Body of pancreas (tissue), 4 donors: ENCODE measurements at regions not wholly inside any gene's neighbourhood (a gene's known extent, or its start where the extent isn't known, plus 50 kb on each side); places are given as distances from the start of the nearest gene placed in this dataset.

Experiments used
- ATAC-seq: fragments of 150-250 bp; one replicate; pipeline ENCODE4 v1.9.1; 2016
- DNase-seq, 4 donors: peaks; one replicate each; pipeline ENCODE4 v3.0.0-alpha.2; 2019
- H3K27ac ChIP-seq, 4 donors: fragments of 200-600 bp; sonication (generic); 1 replicate in 3 of 4; 2 replicates in 1 of 4; pipeline versions ENCODE4 v1.5.1 to v1.6.1; 2016 to 2019; ENCODE audit warnings: mild to moderate bottlenecking in 1 of 4, mixed read lengths in 1 of 4, moderate library complexity in 1 of 4
- H3K27me3 ChIP-seq, 2 donors: fragments of 200-600 bp; sonication (generic); one replicate each; pipeline ENCODE4 v1.6.0; 2016; ENCODE audit warnings: mild to moderate bottlenecking in 1 of 2
- H3K36me3 ChIP-seq, 2 donors: fragments of 200-600 bp; sonication (generic); replicated peaks in 1 of 2; 2 replicates each; pipeline ENCODE4 v1.5.1; 2016; ENCODE audit warnings: low read depth in 2 of 2; ENCODE audit not compliant: insufficient read depth in 1 of 2
- H3K4me1 ChIP-seq: fragments of 200-600 bp; sonication (generic); one replicate; pipeline ENCODE4 v1.6.0; 2016
- H3K4me3 ChIP-seq, 2 donors: fragments of 200-600 bp; sonication (generic); 1 replicate in 1 of 2; 2 replicates in 1 of 2; pipeline ENCODE4 v1.5.1; 2016 to 2019
- H3K9me3 ChIP-seq, 3 donors: fragments of 200-600 bp; sonication (generic); 1 replicate in 2 of 3; 2 replicates in 1 of 3; pipeline ENCODE4 v1.5.1; 2016
- POLR2A ChIP-seq, 3 donors: fragments of 450-650 bp; IDR thresholded peaks; one replicate each; pipeline ENCODE4 v1.6.1; 2016; ENCODE audit warnings: antibody characterized with exemption in 3 of 3, mild to moderate bottlenecking in 2 of 3
- WGBS, 2 donors: methylation state at CpG; one replicate each; pipeline ENCODE4 v1.1.5; 2017; 5-methylcytosine and 5-hydroxymethylcytosine counted together
- intact Hi-C: fragments of 100-400 bp; cut with DNase I; formaldehyde crosslinking; loops from one replicate; pipeline ENCODE4 v1.15.1; 2023
- TF ChIP-seq, protein P1 (sequence below), 7 experiments: fragments of 450-650 bp in 4 of 7; fragments of 200-600 bp in 3 of 7; sonication (generic) in 3 of 7; IDR thresholded peaks; one replicate each; pipeline ENCODE4 v1.5.1; 2016 to 2019; ENCODE audit warnings: antibody characterized with exemption in 7 of 7

DNA sequence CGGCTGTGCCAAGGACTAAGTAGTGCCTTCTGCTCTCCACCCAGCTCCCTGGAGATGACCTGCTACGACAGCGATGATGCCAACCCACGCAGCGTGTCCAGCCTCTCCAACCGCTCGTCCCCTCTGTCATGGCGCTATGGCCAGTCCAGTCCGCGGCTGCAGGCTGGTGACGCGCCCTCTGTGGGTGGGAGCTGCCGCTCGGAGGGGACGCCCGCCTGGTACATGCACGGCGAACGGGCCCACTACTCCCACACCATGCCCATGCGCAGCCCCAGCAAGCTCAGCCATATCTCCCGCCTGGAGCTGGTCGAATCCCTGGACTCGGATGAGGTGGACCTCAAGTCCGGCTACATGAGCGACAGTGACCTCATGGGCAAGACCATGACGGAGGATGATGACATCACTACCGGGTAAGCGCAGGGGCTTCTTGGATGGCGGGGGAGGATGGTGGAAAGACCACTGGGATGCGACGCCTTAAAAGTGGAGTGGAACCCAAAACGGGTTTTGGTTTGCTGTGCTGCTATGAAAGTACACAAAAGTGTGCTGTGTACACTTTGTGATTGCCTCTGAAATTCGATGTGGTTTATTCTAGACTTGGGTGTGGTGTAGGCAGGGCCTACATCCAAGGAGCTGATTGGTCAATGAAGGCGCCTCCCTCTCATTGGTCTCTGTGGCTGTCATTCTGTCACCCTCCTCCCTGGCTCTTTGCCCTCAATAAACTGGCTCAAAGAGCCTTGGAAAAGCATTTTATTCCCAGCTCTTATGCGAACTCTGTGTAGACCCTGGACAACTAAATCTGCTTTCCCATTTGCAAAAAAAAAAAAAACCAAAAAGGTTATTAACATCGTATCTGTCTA lies 110.4 kb upstream of the IPO9 start:
- TF ChIP-seq POLR2A (IDR thresholded peaks at IDR 0.05) = no peak
- TF ChIP-seq, protein P1, sequence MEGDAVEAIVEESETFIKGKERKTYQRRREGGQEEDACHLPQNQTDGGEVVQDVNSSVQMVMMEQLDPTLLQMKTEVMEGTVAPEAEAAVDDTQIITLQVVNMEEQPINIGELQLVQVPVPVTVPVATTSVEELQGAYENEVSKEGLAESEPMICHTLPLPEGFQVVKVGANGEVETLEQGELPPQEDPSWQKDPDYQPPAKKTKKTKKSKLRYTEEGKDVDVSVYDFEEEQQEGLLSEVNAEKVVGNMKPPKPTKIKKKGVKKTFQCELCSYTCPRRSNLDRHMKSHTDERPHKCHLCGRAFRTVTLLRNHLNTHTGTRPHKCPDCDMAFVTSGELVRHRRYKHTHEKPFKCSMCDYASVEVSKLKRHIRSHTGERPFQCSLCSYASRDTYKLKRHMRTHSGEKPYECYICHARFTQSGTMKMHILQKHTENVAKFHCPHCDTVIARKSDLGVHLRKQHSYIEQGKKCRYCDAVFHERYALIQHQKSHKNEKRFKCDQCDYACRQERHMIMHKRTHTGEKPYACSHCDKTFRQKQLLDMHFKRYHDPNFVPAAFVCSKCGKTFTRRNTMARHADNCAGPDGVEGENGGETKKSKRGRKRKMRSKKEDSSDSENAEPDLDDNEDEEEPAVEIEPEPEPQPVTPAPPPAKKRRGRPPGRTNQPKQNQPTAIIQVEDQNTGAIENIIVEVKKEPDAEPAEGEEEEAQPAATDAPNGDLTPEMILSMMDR (IDR thresholded peaks at IDR 0.05) = no peak
- intact Hi-C loops = no loop called here
- DNase-seq (peak in 1 of 4 donors; percentile 14), ATAC-seq (no peak)
- WGBS, 2 donors = 91 to 94% methylated on average over 15 to 36 of the region's 36 CpGs
- Histone ChIP-seq H3K4me1 (peaks cover 28% of the 10 kb centered on the region), H3K4me3 (no peak overlapping the region), H3K9me3 (no peaks in the 10 kb centered on the region), H3K27me3 (no peaks in the 10 kb centered on the region), H3K36me3 (no peaks in the 10 kb centered on the region), H3K27ac (no peak overlapping the region)

DNA sequence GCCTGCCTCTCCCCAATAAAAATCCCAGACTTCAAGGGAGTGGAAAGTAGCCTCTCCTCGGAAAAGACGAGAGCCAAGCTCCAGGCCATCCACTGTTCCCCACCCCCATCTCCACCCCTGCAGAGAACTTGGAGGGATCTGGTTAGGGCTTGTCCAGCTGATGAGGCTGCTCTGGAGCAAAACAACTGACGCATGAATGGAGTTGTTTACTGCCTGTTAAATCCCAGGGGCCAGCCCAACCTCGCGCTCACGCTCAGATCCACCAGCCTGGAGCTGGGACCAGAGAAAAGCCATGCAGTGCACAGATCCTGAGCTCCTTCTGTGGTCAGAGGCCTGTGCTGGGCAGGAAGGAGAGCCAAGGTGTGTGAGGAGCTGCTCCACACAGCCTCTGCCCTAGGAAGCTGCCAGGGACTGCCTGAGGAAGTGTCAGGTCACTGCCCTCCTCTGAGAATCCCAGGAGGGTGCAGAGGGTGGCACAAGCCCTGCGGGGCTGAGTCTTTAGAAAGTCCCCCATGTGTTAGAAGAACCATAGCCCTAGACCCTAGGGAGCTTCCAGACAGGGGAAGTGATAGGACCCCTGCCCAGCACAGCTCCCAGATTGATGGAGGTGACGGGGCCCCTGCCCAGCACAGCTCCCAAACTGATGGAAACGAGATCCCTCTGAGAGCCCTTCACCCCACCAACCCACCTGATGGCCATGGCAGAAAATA lies 109.0 kb upstream of the IPO9 start:
- ATAC-seq = peak; percentile 60
- intact Hi-C loops = no loop called here

DNA sequence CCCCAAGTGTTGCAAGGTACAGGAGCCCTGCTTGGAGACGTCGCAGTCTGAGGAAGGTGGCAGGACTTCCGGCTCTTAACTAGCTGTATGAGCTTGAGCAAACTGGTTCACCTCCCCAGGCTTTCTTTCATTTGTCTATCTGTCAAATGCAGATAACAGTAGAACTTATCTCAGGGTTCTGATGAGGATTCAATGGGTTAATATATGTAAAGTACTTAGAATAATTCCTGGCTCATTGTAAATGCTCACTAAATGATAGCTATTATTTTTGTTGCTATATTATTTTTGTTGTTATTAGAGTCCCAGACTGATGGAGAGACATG lies 108.5 kb upstream of the IPO9 start:
- no peaks in the 10 kb centered on the region for H3K27me3 ChIP-seq
- intact Hi-C loops = no loop called here
- DNase-seq = no peak
- H3K4me3 ChIP-seq = no peak overlapping the region
- H3K4me1 ChIP-seq = peaks cover 9% of the 10 kb centered on the region
- no peak for TF ChIP-seq POLR2A (IDR thresholded peaks at IDR 0.05)
- TF ChIP-seq, protein P1 (IDR thresholded peaks at IDR 0.05) = no peak
- 80 to 84% methylated on average over 3 of the region's 3 CpGs for WGBS, 2 donors
- no peak for ATAC-seq
- no peaks in the 10 kb centered on the region for H3K9me3 ChIP-seq
- peak overlapping the region in 1 of 4 donors; percentile 10 for H3K27ac ChIP-seq
- no peaks in the 10 kb centered on the region for H3K36me3 ChIP-seq

More for the DNA sequence above, 109.0 kb upstream of the IPO9 start:
- Histone ChIP-seq H3K9me3 (no peaks in the 10 kb centered on the region), H3K36me3 (no peaks in the 10 kb centered on the region), H3K4me3 (no peak overlapping the region), H3K27ac (peak overlapping the region in 2 of 4 donors; percentile 20 to 42), H3K4me1 (peaks cover 14% of the 10 kb centered on the region), H3K27me3 (no peaks in the 10 kb centered on the region)
- TF ChIP-seq, protein P1 (IDR thresholded peaks at IDR 0.05) = no peak
- peak in 1 of 3 donors; percentile 15 for TF ChIP-seq POLR2A (IDR thresholded peaks at IDR 0.05)
- 79 to 89% methylated on average over 6 to 9 of the region's 9 CpGs for WGBS, 2 donors
- peak in 3 of 4 donors; percentile 46 to 65 (median 47) for DNase-seq

DNA sequence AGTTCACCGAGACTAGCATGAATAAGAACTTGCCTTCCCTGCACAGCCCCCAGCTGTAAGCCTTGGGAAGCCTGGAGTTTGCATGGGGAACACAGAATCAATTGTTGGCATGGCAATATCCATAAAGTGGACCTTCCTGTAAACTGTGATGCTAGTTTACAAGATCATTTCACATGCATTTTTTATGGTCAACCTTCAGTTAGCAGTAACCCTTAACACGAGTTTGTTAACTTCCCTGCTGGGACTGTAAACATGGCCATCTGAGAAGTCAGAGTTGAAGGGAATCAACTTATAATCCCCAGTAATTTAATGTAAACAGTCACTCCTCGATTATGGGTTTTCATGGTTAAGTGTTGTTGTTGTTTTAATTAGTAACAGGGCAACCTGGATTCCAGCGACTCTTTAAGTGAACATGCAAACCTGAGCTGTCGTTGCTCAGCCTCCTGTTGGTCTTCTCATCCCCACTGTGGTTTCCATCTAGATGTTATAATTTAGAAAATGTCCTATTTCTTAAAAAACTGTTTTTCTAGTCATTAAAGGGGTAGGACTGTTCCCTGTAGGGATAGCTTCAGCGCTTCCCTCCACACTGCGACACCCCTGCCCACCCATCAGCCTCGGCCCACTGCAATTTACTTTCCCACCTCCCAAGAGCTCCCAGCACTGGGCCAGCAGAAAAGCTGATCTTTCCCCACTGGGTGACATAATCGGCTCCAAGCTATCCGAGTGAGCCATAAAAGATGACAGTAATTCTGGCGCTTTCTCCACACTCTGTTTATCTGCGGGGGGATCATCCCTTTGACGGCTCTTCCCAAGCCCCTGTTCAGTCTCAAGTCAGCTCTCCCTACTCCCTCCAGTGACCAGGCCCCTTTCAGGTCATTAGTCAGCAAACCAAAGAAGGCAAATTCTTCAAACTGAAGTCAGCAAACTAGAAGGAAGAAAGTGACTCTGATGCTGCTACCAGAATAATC lies 107.6 kb upstream of the IPO9 start:
- TF ChIP-seq, protein P1 (IDR thresholded peaks at IDR 0.05) = no peak
- no peak for TF ChIP-seq POLR2A (IDR thresholded peaks at IDR 0.05)
- Histone ChIP-seq H3K27ac (peak overlapping the region in 1 of 4 donors; percentile 4), H3K4me1 (peaks cover 8% of the 10 kb centered on the region), H3K9me3 (no peaks in the 10 kb centered on the region), H3K4me3 (no peak overlapping the region), H3K36me3 (no peaks in the 10 kb centered on the region), H3K27me3 (no peaks in the 10 kb centered on the region)
- ATAC-seq = no peak
- DNase-seq = no peak
- WGBS, 2 donors = 63% methylated on average over 13 of the region's 13 CpGs
- intact Hi-C loops = no loop called here
